ENCODE measurements at regions not wholly inside any gene's neighbourhood (a gene's known extent, or its start where the extent isn't known, plus 50 kb on each side); places are given as distances from the start of the nearest gene placed in this dataset.

- TF ChIP-seq TSHZ2 (CRISPR knock-in tag; IDR thresholded peaks at IDR 0.05) (no peak), ZC3H10 (CRISPR knock-in tag; IDR thresholded peaks at IDR 0.05) (no peak), TCF4 (CRISPR knock-in tag; IDR thresholded peaks at IDR 0.05; ENCODE audit: borderline replicate concordance) (no peak), ESRRG (CRISPR knock-in tag; IDR thresholded peaks at IDR 0.05) (no peak), ISL1 (CRISPR knock-in tag; IDR thresholded peaks at IDR 0.05) (no peak), ZNF70 (CRISPR knock-in tag; IDR thresholded peaks at IDR 0.05) (no peak), ZNF8 (CRISPR knock-in tag; IDR thresholded peaks at IDR 0.05) (no peak), CREB5 (CRISPR knock-in tag; IDR thresholded peaks at IDR 0.05; ENCODE audit: low read depth) (no peak), TOX (CRISPR knock-in tag; IDR thresholded peaks at IDR 0.05; ENCODE audit: borderline replicate concordance) (no peak), ZFP30 (CRISPR knock-in tag; IDR thresholded peaks at IDR 0.05) (no peak), CSDC2 (CRISPR knock-in tag; IDR thresholded peaks at IDR 0.05) (no peak), ARNTL (CRISPR knock-in tag; IDR thresholded peaks at IDR 0.05; ENCODE audit: borderline replicate concordance, low read depth) (no peak), SNAI2 (CRISPR knock-in tag; IDR thresholded peaks at IDR 0.05) (no peak), PPARA (CRISPR knock-in tag; IDR thresholded peaks at IDR 0.05; ENCODE audit: borderline replicate concordance) (no peak), OSR1 (CRISPR knock-in tag; IDR thresholded peaks at IDR 0.05) (no peak), ZNF565 (CRISPR knock-in tag; conservative IDR thresholded peaks at IDR 0.05; ENCODE audit: low read depth) (no peak), ZFP3 (CRISPR knock-in tag; IDR thresholded peaks at IDR 0.05) (no peak)
- TF ChIP-seq, protein P1, sequence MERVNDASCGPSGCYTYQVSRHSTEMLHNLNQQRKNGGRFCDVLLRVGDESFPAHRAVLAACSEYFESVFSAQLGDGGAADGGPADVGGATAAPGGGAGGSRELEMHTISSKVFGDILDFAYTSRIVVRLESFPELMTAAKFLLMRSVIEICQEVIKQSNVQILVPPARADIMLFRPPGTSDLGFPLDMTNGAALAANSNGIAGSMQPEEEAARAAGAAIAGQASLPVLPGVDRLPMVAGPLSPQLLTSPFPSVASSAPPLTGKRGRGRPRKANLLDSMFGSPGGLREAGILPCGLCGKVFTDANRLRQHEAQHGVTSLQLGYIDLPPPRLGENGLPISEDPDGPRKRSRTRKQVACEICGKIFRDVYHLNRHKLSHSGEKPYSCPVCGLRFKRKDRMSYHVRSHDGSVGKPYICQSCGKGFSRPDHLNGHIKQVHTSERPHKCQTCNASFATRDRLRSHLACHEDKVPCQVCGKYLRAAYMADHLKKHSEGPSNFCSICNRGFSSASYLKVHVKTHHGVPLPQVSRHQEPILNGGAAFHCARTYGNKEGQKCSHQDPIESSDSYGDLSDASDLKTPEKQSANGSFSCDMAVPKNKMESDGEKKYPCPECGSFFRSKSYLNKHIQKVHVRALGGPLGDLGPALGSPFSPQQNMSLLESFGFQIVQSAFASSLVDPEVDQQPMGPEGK (CRISPR knock-in tag; IDR thresholded peaks at IDR 0.05; ENCODE audit: borderline replicate concordance): no peak
- TF ChIP-seq, protein P2, sequence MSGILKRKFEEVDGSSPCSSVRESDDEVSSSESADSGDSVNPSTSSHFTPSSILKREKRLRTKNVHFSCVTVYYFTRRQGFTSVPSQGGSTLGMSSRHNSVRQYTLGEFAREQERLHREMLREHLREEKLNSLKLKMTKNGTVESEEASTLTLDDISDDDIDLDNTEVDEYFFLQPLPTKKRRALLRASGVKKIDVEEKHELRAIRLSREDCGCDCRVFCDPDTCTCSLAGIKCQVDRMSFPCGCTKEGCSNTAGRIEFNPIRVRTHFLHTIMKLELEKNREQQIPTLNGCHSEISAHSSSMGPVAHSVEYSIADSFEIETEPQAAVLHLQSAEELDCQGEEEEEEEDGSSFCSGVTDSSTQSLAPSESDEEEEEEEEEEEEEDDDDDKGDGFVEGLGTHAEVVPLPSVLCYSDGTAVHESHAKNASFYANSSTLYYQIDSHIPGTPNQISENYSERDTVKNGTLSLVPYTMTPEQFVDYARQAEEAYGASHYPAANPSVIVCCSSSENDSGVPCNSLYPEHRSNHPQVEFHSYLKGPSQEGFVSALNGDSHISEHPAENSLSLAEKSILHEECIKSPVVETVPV (CRISPR knock-in tag; IDR thresholded peaks at IDR 0.05): no peak
- no peak for ATAC-seq
Measured at GRCh38 chr4:148747721-148748268, 305.6 kb upstream of the NR3C2 start.

DNA sequence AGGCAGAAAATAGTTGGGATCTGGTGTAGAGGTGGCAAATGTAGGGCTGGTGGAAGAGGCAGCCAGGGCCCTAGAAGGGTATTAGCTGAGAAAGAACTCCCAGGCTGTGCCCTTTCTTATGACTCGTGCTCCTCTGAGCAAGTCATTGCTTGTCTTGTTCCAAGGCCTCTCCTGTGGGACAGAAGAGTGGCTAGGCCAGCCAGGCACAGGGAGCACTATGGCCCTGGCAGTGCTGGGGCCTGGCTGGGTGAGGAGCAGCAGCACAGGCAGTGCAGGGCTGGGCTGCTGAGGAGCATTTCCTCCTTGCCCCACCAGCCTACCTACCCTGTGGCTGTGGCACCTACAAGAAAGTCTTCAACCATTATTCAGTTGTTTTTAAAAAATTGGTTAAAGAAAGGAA lies 298.5 kb upstream of the NR3C2 start:
- ATAC-seq: no peak
- TF ChIP-seq RARB (CRISPR knock-in tag; IDR thresholded peaks at IDR 0.05): no peak
- TF ChIP-seq PPARA (CRISPR knock-in tag; IDR thresholded peaks at IDR 0.05; ENCODE audit: borderline replicate concordance): no peak
- TF ChIP-seq GLIS3 (CRISPR knock-in tag; IDR thresholded peaks at IDR 0.05): no peak
- no peak for TF ChIP-seq ZNF8 (CRISPR knock-in tag; IDR thresholded peaks at IDR 0.05)
- no peak for TF ChIP-seq TCF4 (CRISPR knock-in tag; IDR thresholded peaks at IDR 0.05; ENCODE audit: borderline replicate concordance)
- TF ChIP-seq SNAI2 (CRISPR knock-in tag; IDR thresholded peaks at IDR 0.05): no peak
- TF ChIP-seq ARNTL (CRISPR knock-in tag; IDR thresholded peaks at IDR 0.05; ENCODE audit: borderline replicate concordance, low read depth): no peak
- no peak for TF ChIP-seq ZNF565 (CRISPR knock-in tag; conservative IDR thresholded peaks at IDR 0.05; ENCODE audit: low read depth)
- TF ChIP-seq, protein P1 (CRISPR knock-in tag; IDR thresholded peaks at IDR 0.05; ENCODE audit: borderline replicate concordance): no peak
- TF ChIP-seq CREB5 (CRISPR knock-in tag; IDR thresholded peaks at IDR 0.05; ENCODE audit: low read depth): no peak
- no peak for TF ChIP-seq ISL1 (CRISPR knock-in tag; IDR thresholded peaks at IDR 0.05)
- TF ChIP-seq ESRRG (CRISPR knock-in tag; IDR thresholded peaks at IDR 0.05): no peak
- TF ChIP-seq ZNF70 (CRISPR knock-in tag; IDR thresholded peaks at IDR 0.05): no peak
- TF ChIP-seq ZFP30 (CRISPR knock-in tag; IDR thresholded peaks at IDR 0.05): no peak
- TF ChIP-seq POU6F1 (CRISPR knock-in tag; IDR thresholded peaks at IDR 0.05; ENCODE audit: borderline replicate concordance, low read depth): no peak
- TF ChIP-seq ZFP3 (CRISPR knock-in tag; IDR thresholded peaks at IDR 0.05): no peak
- no peak for TF ChIP-seq TOX (CRISPR knock-in tag; IDR thresholded peaks at IDR 0.05; ENCODE audit: borderline replicate concordance)
- TF ChIP-seq TSHZ2 (CRISPR knock-in tag; IDR thresholded peaks at IDR 0.05): no peak
- TF ChIP-seq CSDC2 (CRISPR knock-in tag; IDR thresholded peaks at IDR 0.05): no peak
